DOHH2 (cell line): ENCODE measurements at regions not wholly inside any gene's neighbourhood (a gene's known extent, or its start where the extent isn't known, plus 50 kb on each side); places are given as distances from the start of the nearest gene placed in this dataset.

Experiments
- EZH2phosphoT487 ChIP-seq: fragments of 200-600 bp; sonication (generic); IDR thresholded peaks from 2 replicates; pipeline ENCODE4 v1.6.1; 2017; ENCODE audit warnings: borderline replicate concordance, mild to moderate bottlenecking, antibody characterized with exemption, low read length, moderate library complexity, mixed read lengths
- TF ChIP-seq, protein P1 (sequence below): fragments of 200-600 bp; sonication (generic); IDR thresholded peaks from one replicate; pipeline ENCODE4 v1.5.1; 2014; ENCODE audit warnings: antibody characterized with exemption, mild to moderate bottlenecking, low read depth, low read length; ENCODE audit not compliant: poor library complexity, severe bottlenecking

DNA sequence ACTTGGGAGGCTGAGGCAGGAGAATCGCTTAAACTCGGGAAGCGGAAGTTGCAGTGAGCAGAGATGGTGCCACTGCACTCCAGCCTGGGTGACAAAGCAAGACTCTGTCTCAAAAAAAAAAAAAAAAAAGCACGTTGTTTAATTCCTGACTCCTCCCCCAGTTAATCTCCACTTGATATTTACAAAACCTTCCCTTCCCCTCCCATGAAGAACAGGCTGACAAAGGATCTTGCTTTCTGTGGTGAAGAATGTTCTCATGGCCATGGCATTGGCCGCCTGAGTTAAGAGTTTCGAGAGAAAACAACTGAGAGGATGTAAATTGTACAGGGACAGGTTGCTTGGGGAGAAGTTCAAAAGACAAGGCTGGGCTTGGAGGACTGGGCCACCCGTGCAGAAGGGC lies 168.2 kb upstream of the BCOR start:
- TF ChIP-seq, protein P1, sequence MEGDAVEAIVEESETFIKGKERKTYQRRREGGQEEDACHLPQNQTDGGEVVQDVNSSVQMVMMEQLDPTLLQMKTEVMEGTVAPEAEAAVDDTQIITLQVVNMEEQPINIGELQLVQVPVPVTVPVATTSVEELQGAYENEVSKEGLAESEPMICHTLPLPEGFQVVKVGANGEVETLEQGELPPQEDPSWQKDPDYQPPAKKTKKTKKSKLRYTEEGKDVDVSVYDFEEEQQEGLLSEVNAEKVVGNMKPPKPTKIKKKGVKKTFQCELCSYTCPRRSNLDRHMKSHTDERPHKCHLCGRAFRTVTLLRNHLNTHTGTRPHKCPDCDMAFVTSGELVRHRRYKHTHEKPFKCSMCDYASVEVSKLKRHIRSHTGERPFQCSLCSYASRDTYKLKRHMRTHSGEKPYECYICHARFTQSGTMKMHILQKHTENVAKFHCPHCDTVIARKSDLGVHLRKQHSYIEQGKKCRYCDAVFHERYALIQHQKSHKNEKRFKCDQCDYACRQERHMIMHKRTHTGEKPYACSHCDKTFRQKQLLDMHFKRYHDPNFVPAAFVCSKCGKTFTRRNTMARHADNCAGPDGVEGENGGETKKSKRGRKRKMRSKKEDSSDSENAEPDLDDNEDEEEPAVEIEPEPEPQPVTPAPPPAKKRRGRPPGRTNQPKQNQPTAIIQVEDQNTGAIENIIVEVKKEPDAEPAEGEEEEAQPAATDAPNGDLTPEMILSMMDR = no peak
- TF ChIP-seq EZH2phosphoT487 = no peak
